ENCODE measurements at regions not wholly inside any gene's neighbourhood (a gene's known extent, or its start where the extent isn't known, plus 50 kb on each side); places are given as distances from the start of the nearest gene placed in this dataset.

- Mint-ChIP-seq H3K27ac (ENCODE audit: unreplicated experiment) (no peak overlapping the region), H3K4me3 (ENCODE audit: unreplicated experiment) (no peak overlapping the region), H3K36me3 (ENCODE audit: unreplicated experiment) (no peaks in the 10 kb centered on the region), H3K27me3 (ENCODE audit: unreplicated experiment) (peaks cover 21% of the 10 kb centered on the region), H3K4me1 (ENCODE audit: unreplicated experiment) (no peaks in the 10 kb centered on the region), H3K9me3 (ENCODE audit: unreplicated experiment) (peaks cover 12% of the 10 kb centered on the region)
- DNase-seq (ENCODE audit: extremely low spot score, unreplicated experiment) = no peak
- TF ChIP-seq CTCF (IDR thresholded peaks at IDR 0.05) = no peak
These were observed 159.2 kb upstream of the RBBP8 start for GRCh38 chr18:22773944-22774343.

GRCh38 chr18:22778996-22779395, 154.1 kb upstream of the RBBP8 start:
- Mint-ChIP-seq H3K36me3 (ENCODE audit: unreplicated experiment) (no peaks in the 10 kb centered on the region), H3K27me3 (ENCODE audit: unreplicated experiment) (peaks cover 49% of the 10 kb centered on the region), H3K9me3 (ENCODE audit: unreplicated experiment) (no peaks in the 10 kb centered on the region), H3K4me3 (ENCODE audit: unreplicated experiment) (no peak overlapping the region), H3K27ac (ENCODE audit: unreplicated experiment) (no peak overlapping the region), H3K4me1 (ENCODE audit: unreplicated experiment) (no peaks in the 10 kb centered on the region)
- no peak for TF ChIP-seq CTCF (IDR thresholded peaks at IDR 0.05)
- DNase-seq (ENCODE audit: extremely low spot score, unreplicated experiment) = no peak

- DNase-seq (ENCODE audit: extremely low spot score, unreplicated experiment) = no peak
- Mint-ChIP-seq H3K36me3 (ENCODE audit: unreplicated experiment) (no peaks in the 10 kb centered on the region), H3K9me3 (ENCODE audit: unreplicated experiment) (no peaks in the 10 kb centered on the region), H3K4me1 (ENCODE audit: unreplicated experiment) (no peaks in the 10 kb centered on the region), H3K27ac (ENCODE audit: unreplicated experiment) (no peak overlapping the region), H3K4me3 (ENCODE audit: unreplicated experiment) (no peak overlapping the region), H3K27me3 (ENCODE audit: unreplicated experiment) (peaks cover 59% of the 10 kb centered on the region)
- no peak for TF ChIP-seq CTCF (IDR thresholded peaks at IDR 0.05)
These were observed 149.9 kb upstream of the RBBP8 start for GRCh38 chr18:22783245-22783644.

- peaks cover 58% of the 10 kb centered on the region for H3K27me3 Mint-ChIP-seq (ENCODE audit: unreplicated experiment)
- H3K4me1 Mint-ChIP-seq (ENCODE audit: unreplicated experiment) = no peaks in the 10 kb centered on the region
- H3K4me3 Mint-ChIP-seq (ENCODE audit: unreplicated experiment) = no peak overlapping the region
- no peaks in the 10 kb centered on the region for H3K9me3 Mint-ChIP-seq (ENCODE audit: unreplicated experiment)
- no peak overlapping the region for H3K27ac Mint-ChIP-seq (ENCODE audit: unreplicated experiment)
- TF ChIP-seq CTCF (IDR thresholded peaks at IDR 0.05) = no peak
- DNase-seq (ENCODE audit: extremely low spot score, unreplicated experiment) = no peak
- H3K36me3 Mint-ChIP-seq (ENCODE audit: unreplicated experiment) = no peaks in the 10 kb centered on the region
These were observed 149.5 kb upstream of the RBBP8 start for GRCh38 chr18:22783662-22784076.

- Mint-ChIP-seq H3K27me3 (ENCODE audit: unreplicated experiment) (peaks cover 53% of the 10 kb centered on the region), H3K9me3 (ENCODE audit: unreplicated experiment) (no peaks in the 10 kb centered on the region), H3K4me3 (ENCODE audit: unreplicated experiment) (no peak overlapping the region), H3K4me1 (ENCODE audit: unreplicated experiment) (no peaks in the 10 kb centered on the region), H3K36me3 (ENCODE audit: unreplicated experiment) (no peaks in the 10 kb centered on the region), H3K27ac (ENCODE audit: unreplicated experiment) (no peak overlapping the region)
- TF ChIP-seq CTCF (IDR thresholded peaks at IDR 0.05) = no peak
- no peak for DNase-seq (ENCODE audit: extremely low spot score, unreplicated experiment)
These were observed 144.1 kb upstream of the RBBP8 start for GRCh38 chr18:22789052-22789451.
